GM12878 (cell line): ENCODE measurements at regions not wholly inside any gene's neighbourhood (a gene's known extent, or its start where the extent isn't known, plus 50 kb on each side); places are given as distances from the start of the nearest gene placed in this dataset.

ENCODE experiments used
- ATAC-seq: fragments of 200-7000 bp; cut with Tn5 transposase; 3 replicates; pipeline ENCODE4 v1.9.1; 2020; ENCODE audit warnings: mild to moderate bottlenecking, moderate library complexity
- BruUV-seq: library from RNA; stranded (reverse); fragments of 400-500 nt; replicated peaks from 2 replicates; lab custom pipeline; 2021; lab: Mats Ljungman, UMichigan
- CTCF ChIA-PET: fragments of 300-600 bp; sonication (Branson Sonifier 250); formaldehyde crosslinking; extraction: SDS; loops from one replicate; lab custom pipeline; 2021; ENCODE audit warnings: inconsistent platforms; lab: Yijun Ruan, JAX
- POLR2A ChIA-PET: fragments of 350-600 bp; formaldehyde crosslinking; extraction: SDS; loops from one replicate; lab custom pipeline; 2021; ENCODE audit warnings: inconsistent platforms; lab: Charles Lee
- RAD21 ChIA-PET: fragments of 300-600 bp; sonication (Branson Sonifier 250); formaldehyde crosslinking; loops from one replicate; lab custom pipeline; 2023; ENCODE audit warnings: antibody characterized with exemption; ENCODE audit not compliant: unreplicated experiment; lab: Charles Lee
- SMC1A ChIA-PET: fragments of 300-600 bp; sonication (Branson Sonifier 250); formaldehyde crosslinking; loops from one replicate; lab custom pipeline; 2023; ENCODE audit not compliant: unreplicated experiment, uncharacterized antibody; lab: Charles Lee
- DNase-seq: peaks from one replicate; pipeline ENCODE4 v3.0.0-alpha.2; 2011; ENCODE audit warnings: low read depth, low spot score
- FAIRE-seq: peaks from 3 replicates; lab custom pipeline; 2011; peaks lifted over from hg19 to GRCh38; lab: Jason Lieb, UNC
- H2AFZ ChIP-seq: 2 replicates; pipeline ENCODE4 v1.6.0; 2011; ENCODE audit warnings: low read depth, low read length, control low read depth; ENCODE audit not compliant: control insufficient read depth
- H3K27ac ChIP-seq: 2 replicates; pipeline ENCODE4 v1.5.1; 2011; ENCODE audit warnings: control low read depth; ENCODE audit not compliant: control insufficient read depth, insufficient read depth
- H3K27me3 ChIP-seq, 2 experiments: replicated peaks in 1 of 2; 2 replicates each; pipeline versions ENCODE4 v1.6.0 to v1.6.1; 2011; ENCODE audit warnings: low read length in 1 of 2; ENCODE audit not compliant: control insufficient read depth in 2 of 2, insufficient read depth in 2 of 2
- H3K36me3 ChIP-seq, 2 experiments: 2 replicates each; pipeline ENCODE4 v1.5.1; 2011; ENCODE audit warnings: low read length in 1 of 2; ENCODE audit not compliant: control insufficient read depth in 2 of 2, insufficient read depth in 2 of 2
- H3K4me1 ChIP-seq: 2 replicates; pipeline ENCODE4 v1.6.1; 2011; ENCODE audit warnings: mild to moderate bottlenecking, low read length, moderate library complexity, mixed read lengths; ENCODE audit not compliant: control insufficient read depth, insufficient read depth
- H3K4me2 ChIP-seq: 2 replicates; pipeline ENCODE4 v1.6.0; 2011; ENCODE audit warnings: control low read depth; ENCODE audit not compliant: control insufficient read depth, insufficient read depth
- H3K4me3 ChIP-seq: fragments of 200-600 bp; sonication (generic); 2 replicates; pipeline ENCODE4 v1.5.1; 2016
- H3K79me2 ChIP-seq: 2 replicates; pipeline ENCODE4 v1.6.0; 2011; ENCODE audit warnings: low read length; ENCODE audit not compliant: control insufficient read depth, insufficient read depth
- H3K9ac ChIP-seq: 2 replicates; pipeline ENCODE4 v1.8.0; 2011; ENCODE audit warnings: low read length, control low read depth, mixed read lengths; ENCODE audit not compliant: control insufficient read depth, insufficient read depth
- H3K9me3 ChIP-seq: replicated peaks from 3 replicates; pipeline ENCODE4 v1.5.1; 2011; ENCODE audit warnings: mild to moderate bottlenecking, low read length; ENCODE audit not compliant: control insufficient read depth, insufficient read depth
- H4K20me1 ChIP-seq: 2 replicates; pipeline ENCODE4 v1.6.0; 2011; ENCODE audit not compliant: control insufficient read depth, insufficient read depth
- CBFB ChIP-seq: IDR thresholded peaks from 2 replicates; pipeline ENCODE4 v1.6.1; 2016; ENCODE audit warnings: antibody characterized with exemption, low read depth
- CBX3 ChIP-seq: fragments of 200-600 bp; sonication (generic); IDR thresholded peaks from 2 replicates; pipeline ENCODE4 v1.6.1; 2016; ENCODE audit warnings: low read depth, borderline replicate concordance
- ETV6 ChIP-seq, 2 experiments: fragments of 450-650 bp in 1 of 2; IDR thresholded peaks in 1 of 2; conservative IDR thresholded peaks in 1 of 2; 2 replicates each; pipeline ENCODE4 v1.6.1; 2014; ENCODE audit warnings: antibody characterized with exemption in 1 of 2, borderline replicate concordance in 1 of 2, low read depth in 1 of 2, mild to moderate bottlenecking in 1 of 2, moderate library complexity in 1 of 2
- IRF4 ChIP-seq: IDR thresholded peaks from 2 replicates; pipeline ENCODE4 v1.6.1; 2011; ENCODE audit warnings: low read depth, low read length
- LARP7 ChIP-seq: fragments of 450-650 bp; IDR thresholded peaks from 2 replicates; pipeline ENCODE4 v1.6.1; 2017; ENCODE audit warnings: mild to moderate bottlenecking
- NBN ChIP-seq: fragments of 450-650 bp; IDR thresholded peaks from 2 replicates; pipeline ENCODE4 v1.6.1; 2016
- NFXL1 ChIP-seq: fragments of 450-650 bp; IDR thresholded peaks from 2 replicates; pipeline ENCODE4 v1.6.1; 2017; ENCODE audit warnings: antibody characterized with exemption, mild to moderate bottlenecking, borderline replicate concordance
- PML ChIP-seq: IDR thresholded peaks from 2 replicates; pipeline ENCODE4 v1.6.1; 2012; ENCODE audit warnings: low read length, inconsistent platforms
- SUPT20H ChIP-seq: IDR thresholded peaks from 2 replicates; pipeline ENCODE4 v1.6.1; 2011; ENCODE audit warnings: low read depth, mild to moderate bottlenecking, low read length, moderate library complexity, borderline replicate concordance; ENCODE audit not compliant: control insufficient read depth
- TARDBP ChIP-seq: IDR thresholded peaks from 2 replicates; pipeline ENCODE4 v1.6.1; 2016; ENCODE audit warnings: borderline replicate concordance
- ZNF622 ChIP-seq: fragments of 450-650 bp; IDR thresholded peaks from 2 replicates; pipeline ENCODE4 v1.6.1; 2017; ENCODE audit warnings: mild to moderate bottlenecking, inconsistent platforms
- ZSCAN29 ChIP-seq: fragments of 450-650 bp; IDR thresholded peaks from 2 replicates; pipeline ENCODE4 v1.6.1; 2017; ENCODE audit warnings: mild to moderate bottlenecking, moderate library complexity
- WGBS: methylation state at CpG from one replicate; pipeline ENCODE4 v1.1.6; 2016; ENCODE audit warnings: low lambda C conversion rate; ENCODE audit not compliant: insufficient replicate concordance, insufficient coverage; ENCODE audit errors: missing lambda C conversion rate; 5-methylcytosine and 5-hydroxymethylcytosine counted together
- in situ Hi-C: fragments of 300-500 bp; cut with MboI; formaldehyde crosslinking; loops from 9 replicates; pipeline ENCODE4 v1.14.3; 2018; ENCODE audit warnings: mixed read lengths
- intact Hi-C: fragments of 100-400 bp; cut with micrococcal nuclease; formaldehyde crosslinking; loops from one replicate; pipeline ENCODE4 v1.14.2; 2022; ENCODE audit not compliant: unreplicated experiment
- TF ChIP-seq, protein P1 (sequence below): fragments of 150-350 bp; IDR thresholded peaks from 2 replicates; pipeline ENCODE4 v1.6.1; 2016; ENCODE audit warnings: low read depth, low read length
- TF ChIP-seq, protein P2 (sequence below): IDR thresholded peaks from 2 replicates; pipeline ENCODE4 v1.6.1; 2012; ENCODE audit warnings: low read length, inconsistent platforms
- TF ChIP-seq, protein P3 (sequence below): IDR thresholded peaks from 2 replicates; pipeline ENCODE4 v1.6.1; 2011; ENCODE audit warnings: borderline replicate concordance, low read depth, mild to moderate bottlenecking, moderate library complexity, mixed read lengths, low read length; ENCODE audit not compliant: insufficient read depth; ENCODE audit errors: extremely low read length
- TF ChIP-seq, protein P4 (sequence below): fragments of 450-650 bp; formaldehyde crosslinking; IDR thresholded peaks from 2 replicates; pipeline ENCODE4 v1.5.0; 2022; ENCODE audit warnings: mild to moderate bottlenecking, missing genetic modification characterization

DNA sequence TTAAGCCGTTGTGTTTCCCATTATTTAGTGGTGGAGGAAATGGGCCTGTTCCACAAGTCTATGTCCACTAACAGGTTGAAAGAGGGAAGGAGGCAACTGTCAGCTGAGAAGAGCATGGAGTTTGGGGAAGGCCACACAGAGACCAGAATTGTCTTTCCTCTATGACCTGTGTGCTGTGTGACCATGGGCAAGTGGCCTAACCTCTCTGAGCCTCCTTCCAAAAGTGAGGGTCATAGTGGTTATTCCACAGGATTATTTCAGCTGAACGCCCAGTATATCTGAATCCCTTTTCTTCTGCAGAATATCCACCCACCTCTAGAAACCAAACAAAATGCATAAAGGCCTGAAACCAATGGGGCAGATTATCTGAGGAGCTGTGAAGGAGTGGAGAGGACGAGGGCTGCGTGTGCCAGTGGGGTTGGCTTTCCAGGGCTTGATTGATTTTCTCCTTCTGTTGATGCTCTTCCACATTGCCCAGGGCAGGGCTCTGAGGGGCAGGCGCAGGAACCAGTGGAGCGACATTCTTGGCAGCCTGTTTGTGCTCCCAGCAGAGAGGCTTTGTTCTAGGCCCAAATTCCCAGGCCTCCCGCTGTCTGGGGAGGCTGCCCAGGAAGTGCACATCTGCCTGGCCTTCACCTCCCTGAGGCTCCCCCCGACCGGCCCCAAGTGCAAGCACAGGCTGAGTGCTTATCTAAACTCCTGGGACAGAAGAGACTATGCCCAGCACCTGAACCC, 452.7 kb downstream of the BCL11B start:
- no peak overlapping the region for H3K27ac ChIP-seq
- no peak for ATAC-seq
- no peak overlapping the region for H3K4me2 ChIP-seq
- no peak overlapping the region for H3K4me3 ChIP-seq
- ChIA-PET POLR2A (no interaction called here), RAD21 (no interaction called here), SMC1A (no interaction called here), CTCF (no interaction called here)
- no peaks in the 10 kb centered on the region for H4K20me1 ChIP-seq
- WGBS, result 24% methylated on average over 9 of the region's 9 CpGs
- no peak for FAIRE-seq
- H3K9ac ChIP-seq, result no peak overlapping the region
- H3K27me3 ChIP-seq, result no peaks in the 10 kb centered on the region
- in situ Hi-C loops (no loop called here), intact Hi-C loops (no loop called here)
- H3K36me3 ChIP-seq, result no peaks in the 10 kb centered on the region
- DNase-seq, result no peak
- no peak overlapping the region for H2AFZ ChIP-seq
- no peaks in the 10 kb centered on the region for H3K9me3 ChIP-seq
- no TSS peak for BruUV-seq
- H3K4me1 ChIP-seq, result no peaks in the 10 kb centered on the region
- no peaks in the 10 kb centered on the region for H3K79me2 ChIP-seq
- TF ChIP-seq IRF4, result no peak
- TF ChIP-seq NFXL1, result no peak
- TF ChIP-seq, protein P1, sequence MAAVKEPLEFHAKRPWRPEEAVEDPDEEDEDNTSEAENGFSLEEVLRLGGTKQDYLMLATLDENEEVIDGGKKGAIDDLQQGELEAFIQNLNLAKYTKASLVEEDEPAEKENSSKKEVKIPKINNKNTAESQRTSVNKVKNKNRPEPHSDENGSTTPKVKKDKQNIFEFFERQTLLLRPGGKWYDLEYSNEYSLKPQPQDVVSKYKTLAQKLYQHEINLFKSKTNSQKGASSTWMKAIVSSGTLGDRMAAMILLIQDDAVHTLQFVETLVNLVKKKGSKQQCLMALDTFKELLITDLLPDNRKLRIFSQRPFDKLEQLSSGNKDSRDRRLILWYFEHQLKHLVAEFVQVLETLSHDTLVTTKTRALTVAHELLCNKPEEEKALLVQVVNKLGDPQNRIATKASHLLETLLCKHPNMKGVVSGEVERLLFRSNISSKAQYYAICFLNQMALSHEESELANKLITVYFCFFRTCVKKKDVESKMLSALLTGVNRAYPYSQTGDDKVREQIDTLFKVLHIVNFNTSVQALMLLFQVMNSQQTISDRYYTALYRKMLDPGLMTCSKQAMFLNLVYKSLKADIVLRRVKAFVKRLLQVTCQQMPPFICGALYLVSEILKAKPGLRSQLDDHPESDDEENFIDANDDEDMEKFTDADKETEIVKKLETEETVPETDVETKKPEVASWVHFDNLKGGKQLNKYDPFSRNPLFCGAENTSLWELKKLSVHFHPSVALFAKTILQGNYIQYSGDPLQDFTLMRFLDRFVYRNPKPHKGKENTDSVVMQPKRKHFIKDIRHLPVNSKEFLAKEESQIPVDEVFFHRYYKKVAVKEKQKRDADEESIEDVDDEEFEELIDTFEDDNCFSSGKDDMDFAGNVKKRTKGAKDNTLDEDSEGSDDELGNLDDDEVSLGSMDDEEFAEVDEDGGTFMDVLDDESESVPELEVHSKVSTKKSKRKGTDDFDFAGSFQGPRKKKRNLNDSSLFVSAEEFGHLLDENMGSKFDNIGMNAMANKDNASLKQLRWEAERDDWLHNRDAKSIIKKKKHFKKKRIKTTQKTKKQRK, result no peak
- no peak for TF ChIP-seq ETV6 (conservative IDR thresholded peaks at IDR 0.05 in 1 of 2, IDR thresholded peaks at IDR 0.05 in 1 of 2; ENCODE audit: borderline replicate concordance in 1 of 2, low read depth in 1 of 2)
- TF ChIP-seq, protein P2, sequence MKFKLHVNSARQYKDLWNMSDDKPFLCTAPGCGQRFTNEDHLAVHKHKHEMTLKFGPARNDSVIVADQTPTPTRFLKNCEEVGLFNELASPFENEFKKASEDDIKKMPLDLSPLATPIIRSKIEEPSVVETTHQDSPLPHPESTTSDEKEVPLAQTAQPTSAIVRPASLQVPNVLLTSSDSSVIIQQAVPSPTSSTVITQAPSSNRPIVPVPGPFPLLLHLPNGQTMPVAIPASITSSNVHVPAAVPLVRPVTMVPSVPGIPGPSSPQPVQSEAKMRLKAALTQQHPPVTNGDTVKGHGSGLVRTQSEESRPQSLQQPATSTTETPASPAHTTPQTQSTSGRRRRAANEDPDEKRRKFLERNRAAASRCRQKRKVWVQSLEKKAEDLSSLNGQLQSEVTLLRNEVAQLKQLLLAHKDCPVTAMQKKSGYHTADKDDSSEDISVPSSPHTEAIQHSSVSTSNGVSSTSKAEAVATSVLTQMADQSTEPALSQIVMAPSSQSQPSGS, result no peak
- TF ChIP-seq NBN, result no peak
- TF ChIP-seq PML, result no peak
- TF ChIP-seq, protein P3, sequence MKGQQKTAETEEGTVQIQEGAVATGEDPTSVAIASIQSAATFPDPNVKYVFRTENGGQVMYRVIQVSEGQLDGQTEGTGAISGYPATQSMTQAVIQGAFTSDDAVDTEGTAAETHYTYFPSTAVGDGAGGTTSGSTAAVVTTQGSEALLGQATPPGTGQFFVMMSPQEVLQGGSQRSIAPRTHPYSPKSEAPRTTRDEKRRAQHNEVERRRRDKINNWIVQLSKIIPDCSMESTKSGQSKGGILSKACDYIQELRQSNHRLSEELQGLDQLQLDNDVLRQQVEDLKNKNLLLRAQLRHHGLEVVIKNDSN, result no peak
- TF ChIP-seq ZSCAN29, result no peak
- no peak for TF ChIP-seq CBFB
- TF ChIP-seq ZNF622, result no peak
- TF ChIP-seq CBX3, result no peak
- TF ChIP-seq TARDBP, result no peak
- TF ChIP-seq, protein P4, sequence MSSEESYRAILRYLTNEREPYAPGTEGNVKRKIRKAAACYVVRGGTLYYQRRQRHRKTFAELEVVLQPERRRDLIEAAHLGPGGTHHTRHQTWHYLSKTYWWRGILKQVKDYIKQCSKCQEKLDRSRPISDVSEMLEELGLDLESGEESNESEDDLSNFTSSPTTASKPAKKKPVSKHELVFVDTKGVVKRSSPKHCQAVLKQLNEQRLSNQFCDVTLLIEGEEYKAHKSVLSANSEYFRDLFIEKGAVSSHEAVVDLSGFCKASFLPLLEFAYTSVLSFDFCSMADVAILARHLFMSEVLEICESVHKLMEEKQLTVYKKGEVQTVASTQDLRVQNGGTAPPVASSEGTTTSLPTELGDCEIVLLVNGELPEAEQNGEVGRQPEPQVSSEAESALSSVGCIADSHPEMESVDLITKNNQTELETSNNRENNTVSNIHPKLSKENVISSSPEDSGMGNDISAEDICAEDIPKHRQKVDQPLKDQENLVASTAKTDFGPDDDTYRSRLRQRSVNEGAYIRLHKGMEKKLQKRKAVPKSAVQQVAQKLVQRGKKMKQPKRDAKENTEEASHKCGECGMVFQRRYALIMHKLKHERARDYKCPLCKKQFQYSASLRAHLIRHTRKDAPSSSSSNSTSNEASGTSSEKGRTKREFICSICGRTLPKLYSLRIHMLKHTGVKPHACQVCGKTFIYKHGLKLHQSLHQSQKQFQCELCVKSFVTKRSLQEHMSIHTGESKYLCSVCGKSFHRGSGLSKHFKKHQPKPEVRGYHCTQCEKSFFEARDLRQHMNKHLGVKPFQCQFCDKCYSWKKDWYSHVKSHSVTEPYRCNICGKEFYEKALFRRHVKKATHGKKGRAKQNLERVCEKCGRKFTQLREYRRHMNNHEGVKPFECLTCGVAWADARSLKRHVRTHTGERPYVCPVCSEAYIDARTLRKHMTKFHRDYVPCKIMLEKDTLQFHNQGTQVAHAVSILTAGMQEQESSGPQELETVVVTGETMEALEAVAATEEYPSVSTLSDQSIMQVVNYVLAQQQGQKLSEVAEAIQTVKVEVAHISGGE (CRISPR knock-in tag), result no peak
- TF ChIP-seq SUPT20H, result no peak
- TF ChIP-seq LARP7, result no peak
